H1 (cell line): ENCODE measurements at regions not wholly inside any gene's neighbourhood (a gene's known extent, or its start where the extent isn't known, plus 50 kb on each side); places are given as distances from the start of the nearest gene placed in this dataset.

ENCODE experiments used
- CTCF ChIA-PET: fragments of 300-600 bp; sonication (Branson Sonifier 250); formaldehyde crosslinking; loops from one replicate; lab custom pipeline; 2021; ENCODE audit not compliant: partially characterized antibody; lab: Charles Lee
- POLR2A ChIA-PET: fragments of 300-600 bp; sonication (Branson Sonifier 250); formaldehyde crosslinking; loops from one replicate; lab custom pipeline; 2021; ENCODE audit warnings: inconsistent platforms; ENCODE audit not compliant: partially characterized antibody; lab: Charles Lee
- DNase-seq, 2 experiments: peaks; one replicate each; pipeline versions ENCODE4 v3.0.0 to v3.0.0-alpha.2; 2010 to 2022; ENCODE audit warnings: low spot score in 2 of 2, low read depth in 1 of 2, mixed read lengths in 1 of 2
- FAIRE-seq: peaks from 2 replicates; lab custom pipeline; 2011; peaks lifted over from hg19 to GRCh38; lab: Jason Lieb, UNC
- H2AFZ ChIP-seq: 2 replicates; pipeline ENCODE4 v1.8.1; 2012; ENCODE audit warnings: low read length, inconsistent platforms
- H2AK5ac ChIP-seq: 2 replicates; pipeline ENCODE4 v1.6.1; 2013; ENCODE audit warnings: low read depth, low read length
- H2BK120ac ChIP-seq: replicated peaks from 2 replicates; pipeline ENCODE3; 2013; ENCODE audit warnings: low read depth, low read length, inconsistent platforms
- H2BK12ac ChIP-seq: 2 replicates; pipeline ENCODE4 v1.6.1; 2013; ENCODE audit warnings: low read depth, low read length
- H2BK15ac ChIP-seq: 2 replicates; pipeline ENCODE4 v1.6.1; 2013; ENCODE audit warnings: low read length
- H2BK20ac ChIP-seq: 2 replicates; pipeline ENCODE4 v1.6.1; 2013; ENCODE audit warnings: low read length
- H2BK5ac ChIP-seq: 2 replicates; pipeline ENCODE4 v1.6.1; 2013; ENCODE audit warnings: low read depth, low read length
- H3K14ac ChIP-seq: 2 replicates; pipeline ENCODE4 v1.6.1; 2013; ENCODE audit warnings: inconsistent platforms; ENCODE audit not compliant: insufficient read length
- H3K18ac ChIP-seq: 2 replicates; pipeline ENCODE4 v1.6.1; 2013; ENCODE audit warnings: low read length; ENCODE audit errors: extremely low read depth
- H3K23ac ChIP-seq: 2 replicates; pipeline ENCODE4 v1.6.1; 2013; ENCODE audit warnings: inconsistent platforms; ENCODE audit not compliant: insufficient read length
- H3K23me2 ChIP-seq: 2 replicates; pipeline ENCODE4 v1.6.1; 2013; ENCODE audit warnings: low read depth, low read length
- H3K27ac ChIP-seq: 2 replicates; pipeline ENCODE4 v1.6.1; 2011; ENCODE audit warnings: low read depth, low read length, inconsistent platforms
- H3K27me3 ChIP-seq, 4 experiments: replicated peaks in 1 of 4; 1 replicate in 1 of 4; 2 replicates in 3 of 4; pipeline versions ENCODE4 v1.6.1 to v1.8.1; 2011 to 2013; ENCODE audit warnings: low read length in 3 of 4, mild to moderate bottlenecking in 3 of 4, inconsistent platforms in 2 of 4, mixed read lengths in 2 of 4, moderate library complexity in 1 of 4; ENCODE audit not compliant: control insufficient read depth in 3 of 4, insufficient read depth in 3 of 4; ENCODE audit errors: extremely low read depth in 1 of 4
- H3K36me3 ChIP-seq, 4 experiments: 2 replicates each; pipeline versions ENCODE4 v1.6.1 to v1.8.1; 2011 to 2013; ENCODE audit warnings: mild to moderate bottlenecking in 4 of 4, low read length in 3 of 4, moderate library complexity in 2 of 4, control low read depth in 1 of 4, inconsistent platforms in 1 of 4; ENCODE audit not compliant: insufficient read depth in 4 of 4, control insufficient read depth in 2 of 4
- H3K4ac ChIP-seq: replicated peaks from 2 replicates; pipeline ENCODE3; 2013; ENCODE audit warnings: low read length, low read depth, mixed read lengths, inconsistent platforms; ENCODE audit not compliant: insufficient read length
- H3K4me1 ChIP-seq, 4 experiments: replicated peaks in 1 of 4; 1 replicate in 1 of 4; 2 replicates in 3 of 4; pipeline versions ENCODE4 v1.6.1 to v1.8.1; 2011 to 2013; ENCODE audit warnings: low read length in 3 of 4, inconsistent platforms in 2 of 4, mixed read lengths in 1 of 4; ENCODE audit not compliant: insufficient read depth in 4 of 4, control insufficient read depth in 3 of 4
- H3K4me2 ChIP-seq, 2 experiments: 2 replicates each; pipeline versions ENCODE4 v1.6.1 to v1.8.1; 2011 to 2013; ENCODE audit warnings: low read depth in 2 of 2, low read length in 2 of 2, control low read depth in 1 of 2, inconsistent platforms in 1 of 2, mild to moderate bottlenecking in 1 of 2; ENCODE audit not compliant: insufficient read depth in 1 of 2
- H3K4me3 ChIP-seq, 4 experiments: fragments of 200-600, 300-600 bp in 1 of 4; sonication (generic), shearing (Covaris generic), sonication (Bioruptor Twin) in 1 of 4; 2 replicates each; pipeline versions ENCODE4 v1.5.1 to v1.8.1; 2011 to 2016; ENCODE audit warnings: low read length in 4 of 4, low read depth in 3 of 4, control low read depth in 2 of 4, inconsistent platforms in 2 of 4, mild to moderate bottlenecking in 2 of 4, mixed read lengths in 1 of 4, moderate library complexity in 1 of 4; ENCODE audit not compliant: insufficient read depth in 2 of 4; ENCODE audit errors: extremely low read depth in 1 of 4
- H3K56ac ChIP-seq: replicated peaks from 2 replicates; pipeline ENCODE3; 2013; ENCODE audit warnings: low read depth, mild to moderate bottlenecking, mixed read lengths, low read length, inconsistent platforms; ENCODE audit not compliant: insufficient read length
- H3K79me1 ChIP-seq: 2 replicates; pipeline ENCODE4 v1.6.1; 2013; ENCODE audit warnings: low read depth, low read length, control low read depth
- H3K79me2 ChIP-seq, 2 experiments: 2 replicates each; pipeline versions ENCODE4 v1.6.1 to v1.8.1; 2012 to 2013; ENCODE audit warnings: low read length in 2 of 2, mild to moderate bottlenecking in 2 of 2, inconsistent platforms in 1 of 2; ENCODE audit not compliant: insufficient read depth in 2 of 2, control insufficient read depth in 1 of 2
- H3K9ac ChIP-seq, 4 experiments: replicated peaks in 1 of 4; 1 replicate in 1 of 4; 2 replicates in 3 of 4; pipeline versions ENCODE4 v1.6.1 to v1.8.1; 2011 to 2013; ENCODE audit warnings: low read depth in 3 of 4, low read length in 3 of 4, control low read depth in 2 of 4, mild to moderate bottlenecking in 2 of 4, moderate library complexity in 2 of 4, inconsistent platforms in 1 of 4; ENCODE audit errors: extremely low read depth in 1 of 4
- H3K9me3 ChIP-seq, 2 experiments: 2 replicates each; pipeline versions ENCODE4 v1.6.1 to v1.8.1; 2012 to 2013; ENCODE audit warnings: mild to moderate bottlenecking in 2 of 2, moderate library complexity in 2 of 2, control low read depth in 1 of 2, inconsistent platforms in 1 of 2, low read depth in 1 of 2, low read length in 1 of 2, mixed read lengths in 1 of 2; ENCODE audit not compliant: insufficient read depth in 2 of 2
- H4K20me1 ChIP-seq, 2 experiments: replicated peaks in 1 of 2; 2 replicates each; pipeline versions ENCODE3 to v1.8.1; 2011 to 2013; ENCODE audit warnings: inconsistent platforms in 2 of 2, low read length in 2 of 2, mild to moderate bottlenecking in 1 of 2; ENCODE audit not compliant: insufficient read depth in 2 of 2, control insufficient read depth in 1 of 2
- H4K5ac ChIP-seq: 2 replicates; pipeline ENCODE4 v1.6.1; 2013; ENCODE audit warnings: low read length, low read depth, mixed read lengths, inconsistent platforms; ENCODE audit not compliant: insufficient read length
- H4K8ac ChIP-seq: 2 replicates; pipeline ENCODE4 v1.8.0; 2013; ENCODE audit warnings: mild to moderate bottlenecking, moderate library complexity, low read length, inconsistent platforms; ENCODE audit not compliant: insufficient read depth; ENCODE audit errors: extremely low read depth
- H4K91ac ChIP-seq: replicated peaks from 2 replicates; pipeline ENCODE3; 2013; ENCODE audit warnings: low read length, mixed read lengths, inconsistent platforms; ENCODE audit not compliant: insufficient read length
- ATF2 ChIP-seq: IDR thresholded peaks from 2 replicates; pipeline ENCODE4 v1.6.1; 2012; ENCODE audit warnings: low read length, inconsistent platforms
- BACH1 ChIP-seq: IDR thresholded peaks from 2 replicates; pipeline ENCODE4 v1.6.1; 2012; ENCODE audit warnings: low read length, improper control_type of control experiment
- E2F6 ChIP-seq: IDR thresholded peaks from 2 replicates; pipeline ENCODE4 v1.6.1; 2012; ENCODE audit warnings: inconsistent platforms
- GTF2F1 ChIP-seq: IDR thresholded peaks from 2 replicates; pipeline ENCODE4 v1.6.1; 2012; ENCODE audit warnings: low read depth, low read length, improper control_type of control experiment, borderline replicate concordance
- KDM1A ChIP-seq: fragments of 200-600, 300-600 bp; sonication (generic); IDR thresholded peaks from 2 replicates; pipeline ENCODE4 v1.7.1; 2016; ENCODE audit warnings: mild to moderate bottlenecking, low read length, borderline replicate concordance
- KDM4A ChIP-seq: IDR thresholded peaks from one replicate; pipeline ENCODE4 v1.7.1; 2012; ENCODE audit warnings: low read depth, mild to moderate bottlenecking, moderate library complexity, low read length, inconsistent platforms; ENCODE audit not compliant: severe bottlenecking
- PHF8 ChIP-seq: fragments of 200-600 bp; sonication (generic); conservative IDR thresholded peaks from 2 replicates; pipeline ENCODE4 v1.7.1; 2012; ENCODE audit warnings: low read depth, mild to moderate bottlenecking, inconsistent platforms, low read length, moderate library complexity
- RFX5 ChIP-seq: IDR thresholded peaks from 2 replicates; pipeline ENCODE4 v1.6.1; 2011; ENCODE audit warnings: low read depth, low read length, improper control_type of control experiment, borderline replicate concordance
- SIX5 ChIP-seq: IDR thresholded peaks from 2 replicates; pipeline ENCODE4 v1.6.1; 2011; ENCODE audit warnings: mild to moderate bottlenecking, low read depth, low read length
- YY1 ChIP-seq: IDR thresholded peaks from 2 replicates; pipeline ENCODE4 v1.6.1; 2011; ENCODE audit warnings: low read depth, mild to moderate bottlenecking, low read length
- WGBS, 2 experiments: shearing (Covaris generic) in 1 of 2; methylation state at CpG; one replicate each; pipeline versions ENCODE4 v1.1.6 to v1.1.7; 2013 to 2015; ENCODE audit warnings: low lambda C conversion rate in 2 of 2, mixed read lengths in 2 of 2, inconsistent platforms in 1 of 2, low coverage in 1 of 2, missing lambda C conversion rate in 1 of 2; ENCODE audit not compliant: insufficient replicate concordance in 2 of 2, insufficient coverage in 1 of 2, insufficient read length in 1 of 2; ENCODE audit errors: extremely low coverage in 1 of 2, missing lambda C conversion rate in 1 of 2; 5-methylcytosine and 5-hydroxymethylcytosine counted together

- ChIA-PET CTCF (interaction anchor here (0.5 to 1.3 kb wide), 3 partner anchors 28 to 169 kb away, joined by 3 read pairs; no protein-coding TSS in a partner anchor), POLR2A (interaction anchor here (1.6 kb wide), 1 partner anchor 10 kb away, joined by 3 read pairs; no protein-coding TSS in a partner anchor)
- Histone ChIP-seq H3K23me2 (no peaks in the 10 kb centered on the region), H3K23ac (no peak overlapping the region), H4K91ac (peak overlapping the region; percentile 84), H3K27ac (no peak overlapping the region), H3K18ac (no peak overlapping the region), H3K56ac (no peak overlapping the region), H4K20me1 (no peaks in the 10 kb centered on the region), H2BK5ac (no peak overlapping the region), H3K4me3 (no peak overlapping the region), H4K8ac (no peak overlapping the region), H3K27me3 (no peaks in the 10 kb centered on the region), H3K79me1 (no peaks in the 10 kb centered on the region), H4K5ac (no peak overlapping the region), H3K79me2 (no peaks in the 10 kb centered on the region), H2AFZ (0 out of 2 replicates have a peak overlapping the region, but pooled peaks have one; percentile 22), H3K4ac (no peak overlapping the region), H3K36me3 (no peaks in the 10 kb centered on the region), H2BK120ac (no peak overlapping the region), H2AK5ac (no peak overlapping the region), H3K9me3 (peaks cover 0 to 3% of the 10 kb centered on the region in 2 experiments; a peak in 1 of 4 replicates), H3K14ac (no peak overlapping the region), H2BK15ac (no peak overlapping the region), H3K9ac (no peak overlapping the region), H3K4me2 (no peak overlapping the region), H3K4me1 (no peaks in the 10 kb centered on the region), H2BK12ac (no peak overlapping the region), H2BK20ac (0 out of 2 replicates have a peak overlapping the region, but pooled peaks have one; percentile 61)
- FAIRE-seq = no peak
- no peak for DNase-seq
- 92% methylated on average over 4 of the region's 4 CpGs; no CpG with 5 or more reads in 1 of the 2 experiments for WGBS, 2 experiments
- TF ChIP-seq RFX5 (no peak), KDM4A (no peak), ATF2 (no peak), YY1 (no peak), GTF2F1 (no peak), KDM1A (no peak), BACH1 (no peak), SIX5 (no peak), PHF8 (no peak), E2F6 (no peak)
These were observed 181.7 kb upstream of the SLC30A5 start for GRCh38 chr5:68911840-68912690.
